ENCODE measurements at regions not wholly inside any gene's neighbourhood (a gene's known extent, or its start where the extent isn't known, plus 50 kb on each side); places are given as distances from the start of the nearest gene placed in this dataset.

GRCh38 chr2:147355706-147356105 is 489.1 kb upstream of the ACVR2A start:
- no peak for DNase-seq (ENCODE audit: low spot score)
- in situ Hi-C loops (cut with MboI; ENCODE audit: low pct_unique_long_range_greater_than_20kb, low sequenced_read_pairs, unreplicated experiment) = loop anchor here (25.0 kb wide), 1 partner anchor 557 kb away; no protein-coding TSS in a partner anchor
- no peak for TF ChIP-seq CTCF (IDR thresholded peaks at IDR 0.05; ENCODE audit: extremely low read depth, insufficient read depth, missing control alignments)

- no peak for TF ChIP-seq CTCF (IDR thresholded peaks at IDR 0.05; ENCODE audit: extremely low read depth, insufficient read depth, missing control alignments)
- in situ Hi-C loops (cut with MboI; ENCODE audit: low pct_unique_long_range_greater_than_20kb, low sequenced_read_pairs, unreplicated experiment) = loop anchor here (25.0 kb wide), 1 partner anchor 559 kb away; no protein-coding TSS in a partner anchor
These were observed 491.8 kb upstream of the ACVR2A start for GRCh38 chr2:147353072-147353381.

GRCh38 chr2:147352264-147353071 is 492.4 kb upstream of the ACVR2A start:
- no peak for TF ChIP-seq CTCF (IDR thresholded peaks at IDR 0.05; ENCODE audit: extremely low read depth, insufficient read depth, missing control alignments)
- no peak for DNase-seq (ENCODE audit: low spot score)
- in situ Hi-C loops (cut with MboI; ENCODE audit: low pct_unique_long_range_greater_than_20kb, low sequenced_read_pairs, unreplicated experiment) = loop anchor here (25.0 kb wide), 1 partner anchor 560 kb away; no protein-coding TSS in a partner anchor

More at GRCh38 chr2:147353072-147353381, 491.8 kb upstream of the ACVR2A start:
- DNase-seq (ENCODE audit: low spot score) = no peak

GRCh38 chr2:147351784-147352183 is 493.0 kb upstream of the ACVR2A start:
- DNase-seq (ENCODE audit: low spot score) = no peak
- in situ Hi-C loops (cut with MboI; ENCODE audit: low pct_unique_long_range_greater_than_20kb, low sequenced_read_pairs, unreplicated experiment) = loop anchor here (25.0 kb wide), 1 partner anchor 561 kb away; no protein-coding TSS in a partner anchor
- no peak for TF ChIP-seq CTCF (IDR thresholded peaks at IDR 0.05; ENCODE audit: extremely low read depth, insufficient read depth, missing control alignments)

- no peak for DNase-seq (ENCODE audit: low spot score)
- in situ Hi-C loops (cut with MboI; ENCODE audit: low pct_unique_long_range_greater_than_20kb, low sequenced_read_pairs, unreplicated experiment) = loop anchor here (25.0 kb wide), 1 partner anchor 262 kb away; no protein-coding TSS in a partner anchor
- no peak for TF ChIP-seq CTCF (IDR thresholded peaks at IDR 0.05; ENCODE audit: extremely low read depth, insufficient read depth, missing control alignments)
These were observed 495.8 kb upstream of the ACVR2A start for GRCh38 chr2:147348931-147349555.

GRCh38 chr2:147346142-147346541 is 498.7 kb upstream of the ACVR2A start:
- no peak for TF ChIP-seq CTCF (IDR thresholded peaks at IDR 0.05; ENCODE audit: extremely low read depth, insufficient read depth, missing control alignments)
- in situ Hi-C loops (cut with MboI; ENCODE audit: low pct_unique_long_range_greater_than_20kb, low sequenced_read_pairs, unreplicated experiment) = loop anchor here (25.0 kb wide), 1 partner anchor 259 kb away; no protein-coding TSS in a partner anchor
- no peak for DNase-seq (ENCODE audit: low spot score)

Data from GM13977 (cell line).